D341Med (cell line): ENCODE measurements at regions not wholly inside any gene's neighbourhood (a gene's known extent, or its start where the extent isn't known, plus 50 kb on each side); places are given as distances from the start of the nearest gene placed in this dataset.

ENCODE experiments used
- DNase-seq: peaks from one replicate; pipeline ENCODE4 v3.0.0; 2012; ENCODE audit warnings: low spot score

GRCh38 chr4:73001885-73002284 is 67.6 kb downstream of the COX18 start:
- DNase-seq = no peak

GRCh38 chr4:72997409-72997808 is 72.1 kb downstream of the COX18 start:
- DNase-seq = no peak

- DNase-seq = no peak
Observed at GRCh38 chr4:72994670-72995069, 74.8 kb downstream of the COX18 start.

GRCh38 chr4:72993876-72994275 is 75.6 kb downstream of the COX18 start:
- no peak for DNase-seq

GRCh38 chr4:72991873-72992272 is 77.6 kb downstream of the COX18 start:
- no peak for DNase-seq

GRCh38 chr4:72987741-72988729 is 81.5 kb downstream of the COX18 start:
- no peak for DNase-seq

- no peak for DNase-seq
Observed at GRCh38 chr4:72984351-72984750, 85.2 kb downstream of the COX18 start.

GRCh38 chr4:72983709-72984108 is 85.8 kb downstream of the COX18 start:
- DNase-seq = no peak

- DNase-seq = no peak
Observed at GRCh38 chr4:72977936-72978485, 91.5 kb downstream of the COX18 start.

GRCh38 chr4:72975488-72975784 is 94.1 kb downstream of the COX18 start:
- DNase-seq = no peak

- DNase-seq = no peak
Observed at GRCh38 chr4:72974694-72975487, 94.6 kb downstream of the COX18 start.

- DNase-seq = no peak
Observed at GRCh38 chr4:72971572-72971971, 97.9 kb downstream of the COX18 start.

GRCh38 chr4:72970756-72971155 is 98.8 kb downstream of the COX18 start:
- DNase-seq = no peak

GRCh38 chr4:72969976-72970375 is 99.5 kb downstream of the COX18 start:
- no peak for DNase-seq

- no peak for DNase-seq
Observed at GRCh38 chr4:72966652-72967051, 102.9 kb downstream of the COX18 start.

GRCh38 chr4:72959411-72959810 is 110.1 kb downstream of the COX18 start:
- no peak for DNase-seq

- no peak for DNase-seq
Observed at GRCh38 chr4:72954811-72955210, 114.7 kb downstream of the COX18 start.

- no peak for DNase-seq
Observed at GRCh38 chr4:72953571-72953970, 115.9 kb downstream of the COX18 start.

- DNase-seq = no peak
Observed at GRCh38 chr4:72951628-72952027, 117.9 kb downstream of the COX18 start.

- DNase-seq = no peak
Observed at GRCh38 chr4:72951147-72951546, 118.4 kb downstream of the COX18 start.

GRCh38 chr4:72948080-72948479 is 121.4 kb downstream of the COX18 start:
- no peak for DNase-seq

GRCh38 chr4:72945719-72946336 is 123.7 kb downstream of the COX18 start:
- no peak for DNase-seq
